Loucy (cell line): ENCODE measurements at regions not wholly inside any gene's neighbourhood (a gene's known extent, or its start where the extent isn't known, plus 50 kb on each side); places are given as distances from the start of the nearest gene placed in this dataset.
"Not testable (repeated sequence)": the region's sequence is repeated elsewhere in the genome, so short reads cannot be mapped to it uniquely, and the experiment has no call there.

ENCODE experiments used
- EZH2phosphoT487 ChIP-seq: fragments of 200-600 bp; IDR thresholded peaks from 2 replicates; pipeline ENCODE4 v1.6.1; 2018; ENCODE audit warnings: antibody characterized with exemption, mild to moderate bottlenecking, moderate library complexity, borderline replicate concordance
- TF ChIP-seq, protein P1 (sequence below): fragments of 200-600 bp; sonication (generic); conservative IDR thresholded peaks from 2 replicates; pipeline ENCODE4 v1.5.1; 2014; ENCODE audit warnings: mild to moderate bottlenecking, antibody characterized with exemption, low read length

DNA sequence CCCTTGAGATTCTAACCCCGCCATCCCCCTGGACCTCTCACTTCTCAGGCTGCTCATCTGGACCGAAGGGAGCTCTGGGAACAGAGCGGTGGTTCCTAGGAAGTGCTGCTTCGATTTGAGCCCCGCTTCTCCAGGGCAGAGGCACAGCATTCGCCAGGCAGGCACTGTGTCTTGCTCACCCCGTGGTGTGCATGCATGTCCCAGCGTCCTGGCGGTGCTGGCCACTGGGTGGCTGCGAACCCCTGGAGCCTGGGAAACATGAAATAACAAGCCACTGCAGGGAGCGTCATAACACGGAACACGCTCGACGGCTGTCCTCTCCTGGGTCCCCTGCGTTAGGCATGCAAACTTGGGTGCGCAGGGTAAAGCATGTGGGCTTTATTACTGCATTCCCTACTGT, 4040.3 kb upstream of the TPTE start:
- TF ChIP-seq, protein P1, sequence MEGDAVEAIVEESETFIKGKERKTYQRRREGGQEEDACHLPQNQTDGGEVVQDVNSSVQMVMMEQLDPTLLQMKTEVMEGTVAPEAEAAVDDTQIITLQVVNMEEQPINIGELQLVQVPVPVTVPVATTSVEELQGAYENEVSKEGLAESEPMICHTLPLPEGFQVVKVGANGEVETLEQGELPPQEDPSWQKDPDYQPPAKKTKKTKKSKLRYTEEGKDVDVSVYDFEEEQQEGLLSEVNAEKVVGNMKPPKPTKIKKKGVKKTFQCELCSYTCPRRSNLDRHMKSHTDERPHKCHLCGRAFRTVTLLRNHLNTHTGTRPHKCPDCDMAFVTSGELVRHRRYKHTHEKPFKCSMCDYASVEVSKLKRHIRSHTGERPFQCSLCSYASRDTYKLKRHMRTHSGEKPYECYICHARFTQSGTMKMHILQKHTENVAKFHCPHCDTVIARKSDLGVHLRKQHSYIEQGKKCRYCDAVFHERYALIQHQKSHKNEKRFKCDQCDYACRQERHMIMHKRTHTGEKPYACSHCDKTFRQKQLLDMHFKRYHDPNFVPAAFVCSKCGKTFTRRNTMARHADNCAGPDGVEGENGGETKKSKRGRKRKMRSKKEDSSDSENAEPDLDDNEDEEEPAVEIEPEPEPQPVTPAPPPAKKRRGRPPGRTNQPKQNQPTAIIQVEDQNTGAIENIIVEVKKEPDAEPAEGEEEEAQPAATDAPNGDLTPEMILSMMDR, result not testable (repeated sequence)
- TF ChIP-seq EZH2phosphoT487, result not testable (repeated sequence)
